ENCODE measurements at regions not wholly inside any gene's neighbourhood (a gene's known extent, or its start where the extent isn't known, plus 50 kb on each side); places are given as distances from the start of the nearest gene placed in this dataset.

DNA sequence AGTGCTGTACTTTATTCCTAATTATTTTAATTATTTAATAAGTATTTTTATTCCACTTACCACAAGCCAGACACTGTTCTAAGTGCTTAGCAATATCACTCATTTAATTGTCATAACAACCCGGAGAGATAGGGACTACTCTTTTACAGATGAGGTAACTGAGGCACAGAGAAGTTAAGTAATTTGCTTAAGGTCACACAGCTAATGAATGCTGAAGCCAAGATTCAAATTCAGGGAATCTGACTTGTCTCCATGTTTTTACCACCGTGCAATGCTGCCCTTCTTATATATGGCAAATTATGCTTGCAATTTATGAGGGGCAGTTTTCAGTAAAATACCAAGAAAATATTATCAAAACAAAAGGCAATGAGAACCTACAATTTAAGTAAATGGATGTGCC is 168.4 kb upstream of the KIF2A start:
- TF ChIP-seq, protein P1, sequence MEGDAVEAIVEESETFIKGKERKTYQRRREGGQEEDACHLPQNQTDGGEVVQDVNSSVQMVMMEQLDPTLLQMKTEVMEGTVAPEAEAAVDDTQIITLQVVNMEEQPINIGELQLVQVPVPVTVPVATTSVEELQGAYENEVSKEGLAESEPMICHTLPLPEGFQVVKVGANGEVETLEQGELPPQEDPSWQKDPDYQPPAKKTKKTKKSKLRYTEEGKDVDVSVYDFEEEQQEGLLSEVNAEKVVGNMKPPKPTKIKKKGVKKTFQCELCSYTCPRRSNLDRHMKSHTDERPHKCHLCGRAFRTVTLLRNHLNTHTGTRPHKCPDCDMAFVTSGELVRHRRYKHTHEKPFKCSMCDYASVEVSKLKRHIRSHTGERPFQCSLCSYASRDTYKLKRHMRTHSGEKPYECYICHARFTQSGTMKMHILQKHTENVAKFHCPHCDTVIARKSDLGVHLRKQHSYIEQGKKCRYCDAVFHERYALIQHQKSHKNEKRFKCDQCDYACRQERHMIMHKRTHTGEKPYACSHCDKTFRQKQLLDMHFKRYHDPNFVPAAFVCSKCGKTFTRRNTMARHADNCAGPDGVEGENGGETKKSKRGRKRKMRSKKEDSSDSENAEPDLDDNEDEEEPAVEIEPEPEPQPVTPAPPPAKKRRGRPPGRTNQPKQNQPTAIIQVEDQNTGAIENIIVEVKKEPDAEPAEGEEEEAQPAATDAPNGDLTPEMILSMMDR (IDR thresholded peaks at IDR 0.05) = no peak
- no peak for TF ChIP-seq POLR2A (IDR thresholded peaks at IDR 0.05)

All from lower leg skin (tissue), 3 donors.